Islet precursor cell (in vitro differentiated cells): ENCODE measurements at regions not wholly inside any gene's neighbourhood (a gene's known extent, or its start where the extent isn't known, plus 50 kb on each side); places are given as distances from the start of the nearest gene placed in this dataset.
"Not testable (repeated sequence)": the region's sequence is repeated elsewhere in the genome, so short reads cannot be mapped to it uniquely, and the experiment has no call there.

Source experiments
- DNase-seq: peaks from one replicate; pipeline ENCODE4 v3.0.0-alpha.2; 2018

GRCh38 chr14:55901291-55901690, 216.9 kb upstream of the PELI2 start:
- DNase-seq, result no peak

DNA sequence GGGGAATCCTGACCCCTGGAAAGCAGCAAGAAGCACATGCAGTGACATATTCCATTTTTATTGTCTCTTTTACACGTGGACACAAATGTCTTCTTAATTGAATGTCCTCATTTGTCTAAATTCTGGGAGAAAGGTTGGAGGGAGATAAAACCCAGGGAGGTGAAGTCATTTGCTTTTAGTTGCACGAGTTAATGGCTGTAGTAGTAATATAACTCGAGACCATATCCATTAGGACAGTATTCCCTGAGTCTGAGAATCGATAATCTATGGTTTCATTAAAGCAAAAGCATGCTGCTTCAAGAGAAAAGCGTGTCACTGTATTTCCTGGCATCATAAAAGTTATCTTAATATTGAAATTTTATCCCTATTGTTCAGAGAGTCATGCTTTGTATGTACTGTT, 216.0 kb upstream of the PELI2 start:
- no peak for DNase-seq

GRCh38 chr14:55904086-55904485, 214.1 kb upstream of the PELI2 start:
- DNase-seq, result no peak

- DNase-seq, result no peak
Measured at GRCh38 chr14:55908106-55908505, 210.1 kb upstream of the PELI2 start.

- no peak for DNase-seq
Measured at GRCh38 chr14:55909879-55910278, 208.3 kb upstream of the PELI2 start.

DNA sequence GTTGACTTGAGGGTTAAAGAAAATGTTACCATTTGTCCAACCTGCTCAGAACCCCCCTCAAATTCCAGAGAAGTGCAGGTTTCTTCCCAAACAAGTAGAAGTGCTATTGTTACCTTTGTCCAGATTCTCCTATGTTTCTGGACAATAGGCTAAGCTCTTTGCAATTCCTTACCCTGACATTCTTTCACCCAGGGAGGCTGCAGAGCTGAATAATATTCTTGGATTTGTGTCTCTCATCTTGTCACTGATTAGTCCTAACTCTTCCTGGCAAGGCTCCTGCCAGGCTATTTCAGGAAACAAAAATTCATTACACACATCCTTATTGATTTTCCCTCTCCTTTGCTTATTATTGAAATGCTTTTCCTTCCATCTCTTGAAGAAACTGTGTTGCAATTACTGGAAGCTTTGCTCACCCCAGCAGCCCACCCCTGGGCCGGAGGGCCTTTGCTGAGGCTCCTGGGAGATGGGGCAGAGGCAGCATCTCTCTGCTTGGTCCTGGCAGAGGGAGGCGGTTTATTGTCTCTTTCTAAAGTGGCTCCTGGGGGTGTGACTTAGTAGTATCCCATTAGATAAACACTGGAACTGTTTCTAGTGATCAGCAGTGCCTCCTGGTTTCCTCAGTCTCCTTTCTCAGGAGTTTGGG, 207.5 kb upstream of the PELI2 start:
- no peak for DNase-seq

DNA sequence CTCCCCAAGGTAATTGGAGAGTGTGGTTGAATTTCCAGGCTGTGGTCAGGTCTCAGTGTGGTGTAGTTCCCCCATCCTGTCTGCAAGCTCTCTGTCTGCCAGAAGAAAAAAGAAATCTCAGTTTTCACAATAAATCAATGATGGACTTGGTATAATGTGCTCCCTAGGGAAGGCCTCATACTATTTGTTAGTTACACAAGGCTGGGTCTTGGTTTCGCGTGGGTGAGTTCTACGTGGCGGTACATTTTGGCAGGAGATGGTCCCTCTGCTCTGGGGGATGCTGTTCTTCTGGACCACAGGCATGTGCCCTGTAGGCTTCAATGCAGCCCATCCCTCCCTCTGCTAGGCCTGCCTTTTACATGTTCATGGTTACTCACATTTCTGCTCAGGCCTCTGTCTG, 206.4 kb upstream of the PELI2 start:
- DNase-seq, result no peak

- DNase-seq, result no peak
Measured at GRCh38 chr14:55912344-55912743, 205.9 kb upstream of the PELI2 start.

- no peak for DNase-seq
Measured at GRCh38 chr14:55913324-55914025, 204.7 kb upstream of the PELI2 start.

- no peak for DNase-seq
Measured at GRCh38 chr14:55914771-55915170, 203.4 kb upstream of the PELI2 start.

DNA sequence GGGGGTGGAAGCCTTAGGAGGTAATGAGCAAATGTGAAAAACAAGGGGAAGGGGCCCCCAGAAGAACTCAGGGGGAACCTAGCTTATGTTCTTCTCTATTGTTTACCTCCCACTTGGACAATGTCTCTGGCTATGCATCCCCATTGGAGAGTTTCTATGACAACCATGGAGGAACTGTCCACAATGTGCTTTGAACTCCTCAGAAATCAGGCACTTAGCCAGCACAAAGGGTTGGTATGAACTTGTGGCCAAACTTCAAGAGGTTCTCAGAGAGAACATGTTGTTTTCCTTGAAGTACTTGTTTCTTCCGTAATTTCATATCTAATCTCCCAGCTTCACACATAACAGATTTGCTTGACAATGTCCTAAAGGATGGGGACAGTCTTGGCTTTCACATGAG, 202.8 kb upstream of the PELI2 start:
- DNase-seq, result no peak

GRCh38 chr14:55919800-55920199, 198.4 kb upstream of the PELI2 start:
- DNase-seq, result not testable (repeated sequence)

DNA sequence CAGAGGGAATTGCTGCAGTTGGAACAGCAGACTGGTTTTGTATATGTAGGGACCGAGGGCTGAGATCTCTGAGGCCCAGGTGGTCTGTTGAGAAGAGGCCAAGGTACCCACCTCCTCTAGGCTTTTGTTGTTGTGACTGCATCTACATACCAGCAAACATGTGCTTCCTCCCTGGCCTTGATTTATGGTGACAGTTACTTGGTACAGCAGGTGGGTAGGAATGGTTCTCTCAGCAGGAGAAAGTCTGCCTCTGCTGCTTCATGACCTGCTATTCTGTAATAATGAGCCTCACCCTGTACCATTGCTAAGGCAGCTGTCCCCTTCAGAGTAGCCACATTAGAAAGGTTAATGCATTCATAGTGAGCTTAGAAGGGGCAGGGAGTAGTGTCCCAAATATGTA, 196.7 kb upstream of the PELI2 start:
- no peak for DNase-seq

DNA sequence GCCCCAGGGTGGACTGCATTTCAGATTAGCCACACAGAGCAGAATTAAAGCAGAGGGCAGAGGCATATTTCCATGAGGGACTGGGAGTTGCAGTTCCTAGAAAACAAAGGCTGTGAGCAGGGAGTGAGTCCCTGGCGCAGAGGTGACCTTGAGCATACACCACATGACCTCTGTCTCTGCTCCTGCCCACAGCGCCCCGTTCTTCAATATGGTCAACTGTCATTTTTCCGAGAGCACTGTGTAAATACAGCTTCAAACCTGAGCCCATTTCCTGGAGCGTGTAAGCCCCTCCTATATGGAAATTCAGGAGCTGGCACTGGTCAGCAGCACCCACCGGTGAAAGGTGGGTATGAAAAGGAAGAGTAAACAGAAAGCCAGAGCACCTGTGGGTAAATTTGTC, 192.2 kb upstream of the PELI2 start:
- no peak for DNase-seq

GRCh38 chr14:55927028-55927427, 191.2 kb upstream of the PELI2 start:
- DNase-seq, result no peak

- no peak for DNase-seq
Measured at GRCh38 chr14:55928276-55928675, 189.9 kb upstream of the PELI2 start.

DNA sequence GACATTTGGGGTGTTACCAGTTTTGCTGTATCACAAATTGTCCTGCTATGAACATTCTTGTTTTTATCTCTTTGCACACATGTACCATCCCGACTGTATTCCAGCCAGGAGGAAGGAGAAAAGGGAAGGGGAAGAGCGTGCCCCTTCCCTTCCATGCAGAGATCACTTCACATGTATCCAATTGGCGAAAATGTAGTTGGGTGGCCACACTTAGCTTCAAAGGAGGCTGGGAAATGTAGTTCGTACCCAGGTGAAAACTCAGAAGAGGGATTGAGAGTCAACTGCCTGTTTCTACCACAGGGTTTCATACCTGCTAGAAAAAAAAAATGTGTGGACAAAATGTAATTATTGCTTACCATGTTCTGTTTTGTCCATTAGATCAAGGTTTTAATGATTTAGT, 189.1 kb upstream of the PELI2 start:
- DNase-seq, result no peak

- DNase-seq, result no peak
Measured at GRCh38 chr14:55930016-55930784, 188.0 kb upstream of the PELI2 start.

- no peak for DNase-seq
Measured at GRCh38 chr14:55936691-55937090, 181.5 kb upstream of the PELI2 start.

- DNase-seq, result no peak
Measured at GRCh38 chr14:55938249-55938791, 179.9 kb upstream of the PELI2 start.

GRCh38 chr14:55942076-55942654, 176.0 kb upstream of the PELI2 start:
- DNase-seq, result no peak

DNA sequence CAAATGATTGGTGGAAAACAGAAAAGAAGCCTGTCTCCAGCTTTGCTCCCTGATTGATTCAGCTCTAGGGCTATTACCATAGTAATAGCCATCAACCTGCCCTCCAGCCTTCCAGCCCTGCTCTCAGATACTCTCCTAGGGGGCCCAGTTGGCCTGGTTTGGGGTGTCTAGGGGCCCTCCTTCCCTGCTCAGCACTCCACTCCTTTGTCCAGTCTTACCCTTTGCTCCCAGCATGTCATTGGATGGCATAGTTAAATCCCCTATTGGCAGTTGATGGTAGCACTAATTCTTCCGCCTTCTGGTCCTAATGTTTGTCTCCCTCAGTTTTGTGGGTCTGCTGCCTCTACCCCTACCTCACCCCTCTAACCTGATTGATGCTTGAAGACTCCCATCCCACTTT, 175.4 kb upstream of the PELI2 start:
- no peak for DNase-seq

DNA sequence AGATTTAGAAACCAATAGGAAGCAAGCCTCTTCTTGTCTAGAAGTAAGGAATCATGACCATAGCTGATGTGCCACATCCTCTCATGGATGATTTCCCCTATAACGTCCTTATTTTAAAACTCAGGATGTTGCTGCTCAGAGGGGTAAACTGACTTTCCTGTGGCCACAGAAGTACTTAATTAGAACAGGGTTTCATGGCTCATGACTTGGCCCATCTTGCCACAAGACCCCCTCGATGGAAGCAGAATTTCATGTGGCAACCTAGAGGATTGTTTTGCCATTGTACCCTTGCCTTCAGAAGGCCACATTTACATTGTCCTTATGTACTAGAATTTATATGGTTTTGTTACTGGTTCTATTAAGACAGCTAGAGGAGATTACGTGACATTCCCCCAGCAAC, 173.5 kb upstream of the PELI2 start:
- no peak for DNase-seq

GRCh38 chr14:55946231-55946630, 172.0 kb upstream of the PELI2 start:
- DNase-seq, result no peak
